Upper lobe of right lung (tissue), 1 donor: ENCODE measurements at regions not wholly inside any gene's neighbourhood (a gene's known extent, or its start where the extent isn't known, plus 50 kb on each side); places are given as distances from the start of the nearest gene placed in this dataset.

Experiments used
- ATAC-seq: fragments of 200-7000 bp; cut with Tn5 transposase; one replicate; pipeline ENCODE4 v1.9.1; 2020; ENCODE audit warnings: mild to moderate bottlenecking, moderate library complexity
- DNase-seq: peaks from one replicate; pipeline ENCODE4 v3.0.0-alpha.2; 2020
- H3K27ac ChIP-seq: fragments of 200-600 bp; one replicate; pipeline ENCODE4 v1.8.0; 2022
- H3K27me3 ChIP-seq: fragments of 200-600 bp; one replicate; pipeline ENCODE4 v1.8.0; 2022; ENCODE audit warnings: mild to moderate bottlenecking
- H3K36me3 ChIP-seq: fragments of 200-600 bp; one replicate; pipeline ENCODE4 v1.8.0; 2022
- H3K4me1 ChIP-seq: fragments of 200-600 bp; one replicate; pipeline ENCODE4 v1.8.0; 2022
- H3K4me3 ChIP-seq: fragments of 200-600 bp; one replicate; pipeline ENCODE4 v1.8.0; 2022; ENCODE audit warnings: mild to moderate bottlenecking
- H3K9me3 ChIP-seq: fragments of 200-600 bp; one replicate; pipeline ENCODE4 v1.8.0; 2022
- CTCF ChIP-seq: fragments of 200-600 bp; IDR thresholded peaks from one replicate; pipeline ENCODE4 v1.8.0; 2022; ENCODE audit warnings: antibody characterized with exemption
- intact Hi-C: fragments of 100-400 bp; cut with DNase I; formaldehyde crosslinking; loops from one replicate; pipeline ENCODE4 v1.11.0; 2022
- donor health status: DM: no; HTN: yes; CAD: no; lungs with severe emphysema.

GRCh38 chr11:13110929-13111812 lies 102.1 kb downstream of the RASSF10 start:
- no peak for TF ChIP-seq CTCF
- no peak overlapping the region for H3K4me3 ChIP-seq
- DNase-seq, result no peak
- no peaks in the 10 kb centered on the region for H3K9me3 ChIP-seq
- intact Hi-C loops, result no loop called here
- H3K27ac ChIP-seq, result no peak overlapping the region
- H3K36me3 ChIP-seq, result no peaks in the 10 kb centered on the region
- H3K27me3 ChIP-seq, result no peaks in the 10 kb centered on the region
- H3K4me1 ChIP-seq, result no peaks in the 10 kb centered on the region
- no peak for ATAC-seq

GRCh38 chr11:13111813-13112130 lies 102.7 kb downstream of the RASSF10 start:
- H3K27me3 ChIP-seq, result no peaks in the 10 kb centered on the region
- DNase-seq (no peak), ATAC-seq (no peak)
- H3K36me3 ChIP-seq, result no peaks in the 10 kb centered on the region
- no peaks in the 10 kb centered on the region for H3K4me1 ChIP-seq
- H3K4me3 ChIP-seq, result no peak overlapping the region
- no peak for TF ChIP-seq CTCF
- no peak overlapping the region for H3K27ac ChIP-seq
- intact Hi-C loops, result no loop called here
- H3K9me3 ChIP-seq, result no peaks in the 10 kb centered on the region

GRCh38 chr11:13114566-13115379 lies 105.7 kb downstream of the RASSF10 start:
- Histone ChIP-seq H3K9me3 (no peaks in the 10 kb centered on the region), H3K4me1 (no peaks in the 10 kb centered on the region), H3K4me3 (no peak overlapping the region), H3K27me3 (no peaks in the 10 kb centered on the region), H3K27ac (no peak overlapping the region), H3K36me3 (no peaks in the 10 kb centered on the region)
- intact Hi-C loops, result no loop called here
- DNase-seq (no peak), ATAC-seq (peak; percentile 67)
- TF ChIP-seq CTCF, result no peak

GRCh38 chr11:13115380-13115675 lies 106.2 kb downstream of the RASSF10 start:
- intact Hi-C loops, result no loop called here
- no peak for TF ChIP-seq CTCF
- ATAC-seq, result no peak
- Histone ChIP-seq H3K27ac (no peak overlapping the region), H3K4me3 (no peak overlapping the region), H3K9me3 (no peaks in the 10 kb centered on the region), H3K36me3 (no peaks in the 10 kb centered on the region), H3K4me1 (no peaks in the 10 kb centered on the region), H3K27me3 (no peaks in the 10 kb centered on the region)
- DNase-seq, result no peak

- intact Hi-C loops, result no loop called here
- Histone ChIP-seq H3K4me1 (no peaks in the 10 kb centered on the region), H3K36me3 (no peaks in the 10 kb centered on the region), H3K27ac (no peak overlapping the region), H3K4me3 (no peak overlapping the region), H3K27me3 (no peaks in the 10 kb centered on the region), H3K9me3 (no peaks in the 10 kb centered on the region)
- ATAC-seq (no peak), DNase-seq (no peak)
- no peak for TF ChIP-seq CTCF
Observed at GRCh38 chr11:13116491-13116890, 107.4 kb downstream of the RASSF10 start.
